Activated B cell treated with CpG ODN at 0.5 μM for 24 hours (primary cell): ENCODE measurements at regions not wholly inside any gene's neighbourhood (a gene's known extent, or its start where the extent isn't known, plus 50 kb on each side); places are given as distances from the start of the nearest gene placed in this dataset.

Experiments
- ATAC-seq: fragments of 200-7000 bp; cut with Tn5 transposase; one replicate; pipeline ENCODE4 v1.10.0; 2021; ENCODE audit warnings: low read depth, mild to moderate bottlenecking, moderate library complexity
- CTCF ChIA-PET: fragments of 350-600 bp; sonication (Branson Sonifier 250); formaldehyde crosslinking; loops from one replicate; lab custom pipeline; 2021; ENCODE audit warnings: antibody characterized with exemption; lab: Charles Lee
- POLR2A ChIA-PET: fragments of 350-600 bp; sonication (Branson Sonifier 250); formaldehyde crosslinking; loops from one replicate; lab custom pipeline; 2021; ENCODE audit warnings: antibody characterized with exemption; lab: Charles Lee
- DNase-seq: peaks from one replicate; pipeline ENCODE4 v3.0.0; 2022
- H3K27ac Mint-ChIP-seq: one replicate; pipeline ENCODE4 v1.8.0; 2020; ENCODE audit warnings: mixed read lengths
- H3K27me3 Mint-ChIP-seq: one replicate; pipeline ENCODE4 v1.8.0; 2021; ENCODE audit warnings: mixed read lengths
- H3K36me3 Mint-ChIP-seq: one replicate; pipeline ENCODE4 v1.8.0; 2021; ENCODE audit warnings: low read depth, mixed read lengths
- H3K4me1 Mint-ChIP-seq: one replicate; pipeline ENCODE4 v1.8.0; 2021; ENCODE audit warnings: mixed read lengths
- H3K4me3 Mint-ChIP-seq: one replicate; pipeline ENCODE4 v1.8.0; 2020; ENCODE audit warnings: mild to moderate bottlenecking, mixed read lengths
- H3K9me3 Mint-ChIP-seq: one replicate; pipeline ENCODE4 v1.8.0; 2020; ENCODE audit warnings: mixed read lengths
- intact Hi-C: fragments of 100-400 bp; cut with micrococcal nuclease; formaldehyde crosslinking; loops from one replicate; pipeline ENCODE4 v1.15.1; 2024
- TF ChIP-seq, protein P1 (sequence below): fragments of 200-600 bp; IDR thresholded peaks from one replicate; pipeline ENCODE4 v1.8.0; 2022; ENCODE audit warnings: antibody characterized with exemption, mild to moderate bottlenecking

DNA sequence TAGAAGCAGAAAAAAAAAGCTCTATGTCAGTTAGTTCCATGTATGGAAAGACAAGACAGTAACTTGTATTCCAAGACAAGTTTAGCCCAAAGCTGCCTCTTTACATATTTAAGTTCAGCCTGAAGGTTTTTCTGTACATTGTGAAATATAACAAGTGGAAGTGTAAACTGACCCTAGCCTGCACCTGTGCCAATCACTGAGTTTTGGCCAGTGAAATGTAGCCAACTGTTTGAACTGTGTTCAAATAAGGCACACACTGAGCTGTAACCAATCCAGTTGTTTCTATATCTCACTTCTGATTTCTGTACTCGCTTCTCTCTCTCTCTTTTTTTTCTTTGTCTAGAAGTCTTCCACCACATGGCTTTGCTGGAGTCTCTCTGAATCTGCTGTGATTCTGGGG is 1227.1 kb downstream of the NCAM2 start:
- ATAC-seq (no peak), DNase-seq (no peak)
- CTCF ChIA-PET: no interaction called here
- Mint-ChIP-seq H3K27me3 (no peaks in the 10 kb centered on the region), H3K4me1 (peaks cover 1% of the 10 kb centered on the region), H3K36me3 (no peaks in the 10 kb centered on the region), H3K4me3 (no peak overlapping the region), H3K9me3 (peaks cover 2% of the 10 kb centered on the region), H3K27ac (no peak overlapping the region)
- TF ChIP-seq, protein P1, sequence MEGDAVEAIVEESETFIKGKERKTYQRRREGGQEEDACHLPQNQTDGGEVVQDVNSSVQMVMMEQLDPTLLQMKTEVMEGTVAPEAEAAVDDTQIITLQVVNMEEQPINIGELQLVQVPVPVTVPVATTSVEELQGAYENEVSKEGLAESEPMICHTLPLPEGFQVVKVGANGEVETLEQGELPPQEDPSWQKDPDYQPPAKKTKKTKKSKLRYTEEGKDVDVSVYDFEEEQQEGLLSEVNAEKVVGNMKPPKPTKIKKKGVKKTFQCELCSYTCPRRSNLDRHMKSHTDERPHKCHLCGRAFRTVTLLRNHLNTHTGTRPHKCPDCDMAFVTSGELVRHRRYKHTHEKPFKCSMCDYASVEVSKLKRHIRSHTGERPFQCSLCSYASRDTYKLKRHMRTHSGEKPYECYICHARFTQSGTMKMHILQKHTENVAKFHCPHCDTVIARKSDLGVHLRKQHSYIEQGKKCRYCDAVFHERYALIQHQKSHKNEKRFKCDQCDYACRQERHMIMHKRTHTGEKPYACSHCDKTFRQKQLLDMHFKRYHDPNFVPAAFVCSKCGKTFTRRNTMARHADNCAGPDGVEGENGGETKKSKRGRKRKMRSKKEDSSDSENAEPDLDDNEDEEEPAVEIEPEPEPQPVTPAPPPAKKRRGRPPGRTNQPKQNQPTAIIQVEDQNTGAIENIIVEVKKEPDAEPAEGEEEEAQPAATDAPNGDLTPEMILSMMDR: no peak
- POLR2A ChIA-PET: no interaction called here
- intact Hi-C loops: no loop called here

DNA sequence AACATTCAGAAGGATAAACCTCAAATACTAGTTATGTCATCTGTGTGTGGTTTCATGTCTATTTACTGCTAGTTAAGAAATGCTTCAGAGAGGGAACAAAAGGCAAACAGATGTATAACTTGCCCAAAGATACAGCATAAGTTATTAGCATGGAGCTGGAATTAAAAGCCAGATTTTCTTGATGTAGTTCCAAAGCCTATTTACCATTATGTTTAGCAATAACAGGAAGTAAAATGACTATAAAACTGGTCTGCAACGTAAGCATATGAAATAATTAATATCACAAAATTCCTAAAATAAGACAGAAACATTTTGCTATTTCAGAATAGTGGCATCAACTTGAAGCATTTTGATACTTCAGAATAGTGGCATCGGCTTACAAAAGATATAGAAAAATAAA is 1232.8 kb downstream of the NCAM2 start:
- POLR2A ChIA-PET: no interaction called here
- Mint-ChIP-seq H3K27ac (no peak overlapping the region), H3K4me3 (no peak overlapping the region), H3K4me1 (no peaks in the 10 kb centered on the region), H3K36me3 (no peaks in the 10 kb centered on the region), H3K27me3 (no peaks in the 10 kb centered on the region), H3K9me3 (peaks cover 1% of the 10 kb centered on the region)
- no peak for DNase-seq
- intact Hi-C loops: no loop called here
- TF ChIP-seq, protein P1: no peak
- CTCF ChIA-PET: no interaction called here
- ATAC-seq: no peak

DNA sequence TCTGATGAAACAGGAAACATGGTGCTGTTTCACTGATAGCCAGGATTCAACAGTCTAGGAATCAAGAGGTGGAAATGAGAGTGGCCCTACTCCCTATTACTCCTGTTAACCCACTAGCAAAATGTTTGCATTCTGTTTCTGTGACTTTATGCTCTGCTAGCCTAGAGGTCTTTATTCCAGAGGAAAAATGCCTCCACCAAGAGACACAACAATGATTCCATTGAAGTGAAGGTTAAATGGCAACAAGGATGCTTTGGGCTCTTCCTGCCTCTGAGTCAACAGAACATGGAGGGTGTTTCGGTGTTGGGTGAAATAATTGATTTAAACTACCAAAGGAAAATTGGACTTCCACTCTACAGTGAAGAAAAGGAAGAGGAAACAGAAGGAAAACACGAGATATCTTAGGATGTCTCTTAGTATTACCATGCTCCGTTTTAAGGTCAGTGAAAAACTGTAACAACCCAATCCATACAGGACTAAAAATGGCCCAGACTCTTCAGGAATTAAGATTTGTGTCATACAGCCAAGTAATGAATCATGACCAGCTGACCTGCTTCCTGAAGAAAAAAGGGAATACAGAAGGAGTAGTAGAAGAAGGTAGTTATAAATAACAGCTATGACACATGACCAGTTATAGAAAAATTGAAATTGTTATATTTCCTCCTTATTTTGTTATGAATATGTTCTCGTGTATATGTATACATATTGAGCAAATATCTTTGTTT is 1237.8 kb downstream of the NCAM2 start:
- CTCF ChIA-PET: no interaction called here
- H3K9me3 Mint-ChIP-seq: peaks cover 4% of the 10 kb centered on the region
- intact Hi-C loops: no loop called here
- no peaks in the 10 kb centered on the region for H3K4me1 Mint-ChIP-seq
- ATAC-seq (no peak), DNase-seq (no peak)
- POLR2A ChIA-PET: no interaction called here
- TF ChIP-seq, protein P1: no peak
- H3K36me3 Mint-ChIP-seq: no peaks in the 10 kb centered on the region
- no peak overlapping the region for H3K4me3 Mint-ChIP-seq
- H3K27me3 Mint-ChIP-seq: no peaks in the 10 kb centered on the region
- no peak overlapping the region for H3K27ac Mint-ChIP-seq

DNA sequence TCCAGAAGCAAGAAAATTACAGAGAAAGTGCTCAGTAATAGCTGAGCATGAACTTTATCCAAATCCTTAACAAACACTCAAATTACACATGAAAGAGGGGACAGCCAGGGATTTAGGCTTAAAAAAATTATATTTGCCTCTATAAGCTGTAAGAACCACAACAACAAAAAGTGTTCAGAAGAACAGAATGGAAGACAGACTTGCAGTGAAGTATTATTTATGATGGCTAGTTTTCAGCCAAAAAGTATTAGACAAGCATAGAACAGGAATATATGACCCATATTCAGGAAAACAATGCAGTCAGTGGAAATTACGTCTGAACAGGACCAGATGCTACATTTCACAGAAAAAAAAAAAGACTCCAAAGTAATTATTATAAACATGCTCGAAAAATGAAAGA is 1246.3 kb downstream of the NCAM2 start:
- intact Hi-C loops: no loop called here
- H3K27me3 Mint-ChIP-seq: no peaks in the 10 kb centered on the region
- ChIA-PET POLR2A (no interaction called here), CTCF (no interaction called here)
- ATAC-seq: no peak
- DNase-seq: no peak
- TF ChIP-seq, protein P1: no peak
- H3K9me3 Mint-ChIP-seq: peaks cover 4% of the 10 kb centered on the region
- H3K36me3 Mint-ChIP-seq: no peaks in the 10 kb centered on the region
- H3K4me3 Mint-ChIP-seq: no peak overlapping the region
- H3K4me1 Mint-ChIP-seq: no peaks in the 10 kb centered on the region
- no peak overlapping the region for H3K27ac Mint-ChIP-seq

DNA sequence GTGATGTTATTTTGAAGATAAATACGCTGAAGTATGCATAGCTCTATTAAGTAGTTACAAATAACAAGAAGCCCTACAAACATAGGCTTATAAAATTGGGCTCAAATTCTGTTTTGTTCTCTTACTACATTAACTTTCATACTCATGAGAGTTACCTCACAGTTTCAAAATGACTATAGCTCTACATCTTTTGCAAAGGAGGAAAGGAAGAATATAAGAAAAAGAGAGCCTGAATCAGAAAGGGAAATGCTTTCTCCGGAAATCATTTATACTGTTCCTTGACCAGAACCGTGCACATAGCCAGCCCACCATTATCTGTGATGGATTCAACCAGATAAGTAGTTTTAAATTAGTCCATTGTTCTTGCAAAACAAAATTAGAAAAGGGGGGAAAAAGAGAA is 1252.1 kb downstream of the NCAM2 start:
- peaks cover 5% of the 10 kb centered on the region for H3K9me3 Mint-ChIP-seq
- H3K4me3 Mint-ChIP-seq: no peak overlapping the region
- no peaks in the 10 kb centered on the region for H3K27me3 Mint-ChIP-seq
- intact Hi-C loops: no loop called here
- H3K27ac Mint-ChIP-seq: no peak overlapping the region
- DNase-seq (no peak), ATAC-seq (no peak)
- CTCF ChIA-PET: no interaction called here
- H3K36me3 Mint-ChIP-seq: no peaks in the 10 kb centered on the region
- POLR2A ChIA-PET: no interaction called here
- H3K4me1 Mint-ChIP-seq: no peaks in the 10 kb centered on the region
- TF ChIP-seq, protein P1: no peak
